Breast epithelium (tissue), 4 donors: ENCODE measurements at regions not wholly inside any gene's neighbourhood (a gene's known extent, or its start where the extent isn't known, plus 50 kb on each side); places are given as distances from the start of the nearest gene placed in this dataset.

Experiments used
- DNase-seq, 2 donors: peaks; one replicate each; pipeline ENCODE4 v3.0.0-alpha.2; 2019; ENCODE audit warnings: low spot score in 2 of 2
- H3K27ac ChIP-seq, 2 donors: fragments of 200-600 bp; sonication (generic) in 1 of 2; one replicate each; pipeline ENCODE4 v1.5.1; 2016 to 2019; ENCODE audit warnings: mild to moderate bottlenecking in 1 of 2
- H3K27me3 ChIP-seq, 2 donors: fragments of 200-600 bp; sonication (generic) in 1 of 2; one replicate each; pipeline versions ENCODE4 v1.5.1 to v1.6.0; 2017 to 2019; ENCODE audit warnings: control low read depth in 1 of 2, mild to moderate bottlenecking in 1 of 2
- H3K36me3 ChIP-seq: fragments of 200-600 bp; one replicate; pipeline ENCODE4 v1.5.1; 2019
- H3K4me1 ChIP-seq, 2 donors: fragments of 200-600 bp; sonication (generic); one replicate each; pipeline ENCODE4 v1.5.1; 2016 to 2019; ENCODE audit warnings: control low read depth in 1 of 2
- H3K4me3 ChIP-seq, 3 donors: fragments of 200-600 bp; sonication (generic); 1 replicate in 2 of 3; 2 replicates in 1 of 3; pipeline ENCODE4 v1.5.1; 2016 to 2019; ENCODE audit warnings: mild to moderate bottlenecking in 3 of 3, moderate library complexity in 2 of 3
- H3K9me3 ChIP-seq, 2 donors: fragments of 200-600 bp; sonication (generic) in 1 of 2; one replicate each; pipeline ENCODE4 v1.5.1; 2016 to 2019; ENCODE audit warnings: control low read depth in 1 of 2
- POLR2A ChIP-seq: fragments of 450-650 bp; IDR thresholded peaks from one replicate; pipeline ENCODE4 v1.6.1; 2016; ENCODE audit warnings: antibody characterized with exemption, mild to moderate bottlenecking, moderate library complexity
- POLR2AphosphoS5 ChIP-seq, 3 donors: sonication (generic); formaldehyde crosslinking; IDR thresholded peaks; one replicate each; pipeline ENCODE4 v1.6.1; 2017; ENCODE audit warnings: antibody characterized with exemption in 3 of 3
- intact Hi-C: fragments of 100-400 bp; cut with DNase I; formaldehyde crosslinking; loops from one replicate; pipeline ENCODE4 v1.15.1; 2023; ENCODE audit warnings: low total_unique reads
- TF ChIP-seq, protein P1 (sequence below), 3 donors: fragments of 450-650 bp; IDR thresholded peaks; one replicate each; pipeline ENCODE4 v1.5.1; 2016 to 2017; ENCODE audit warnings: antibody characterized with exemption in 3 of 3, mild to moderate bottlenecking in 3 of 3, moderate library complexity in 3 of 3

- no peaks in the 10 kb centered on the region for H3K36me3 ChIP-seq
- intact Hi-C loops = no loop called here
- no peaks in the 10 kb centered on the region for H3K27me3 ChIP-seq
- H3K4me3 ChIP-seq = no peak overlapping the region
- no peaks in the 10 kb centered on the region for H3K4me1 ChIP-seq
- TF ChIP-seq, protein P1, sequence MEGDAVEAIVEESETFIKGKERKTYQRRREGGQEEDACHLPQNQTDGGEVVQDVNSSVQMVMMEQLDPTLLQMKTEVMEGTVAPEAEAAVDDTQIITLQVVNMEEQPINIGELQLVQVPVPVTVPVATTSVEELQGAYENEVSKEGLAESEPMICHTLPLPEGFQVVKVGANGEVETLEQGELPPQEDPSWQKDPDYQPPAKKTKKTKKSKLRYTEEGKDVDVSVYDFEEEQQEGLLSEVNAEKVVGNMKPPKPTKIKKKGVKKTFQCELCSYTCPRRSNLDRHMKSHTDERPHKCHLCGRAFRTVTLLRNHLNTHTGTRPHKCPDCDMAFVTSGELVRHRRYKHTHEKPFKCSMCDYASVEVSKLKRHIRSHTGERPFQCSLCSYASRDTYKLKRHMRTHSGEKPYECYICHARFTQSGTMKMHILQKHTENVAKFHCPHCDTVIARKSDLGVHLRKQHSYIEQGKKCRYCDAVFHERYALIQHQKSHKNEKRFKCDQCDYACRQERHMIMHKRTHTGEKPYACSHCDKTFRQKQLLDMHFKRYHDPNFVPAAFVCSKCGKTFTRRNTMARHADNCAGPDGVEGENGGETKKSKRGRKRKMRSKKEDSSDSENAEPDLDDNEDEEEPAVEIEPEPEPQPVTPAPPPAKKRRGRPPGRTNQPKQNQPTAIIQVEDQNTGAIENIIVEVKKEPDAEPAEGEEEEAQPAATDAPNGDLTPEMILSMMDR (IDR thresholded peaks at IDR 0.05) = no peak
- TF ChIP-seq POLR2AphosphoS5 (IDR thresholded peaks at IDR 0.05) (no peak), POLR2A (no peak)
- no peak overlapping the region for H3K27ac ChIP-seq
- H3K9me3 ChIP-seq = no peaks in the 10 kb centered on the region
- no peak for DNase-seq
Measured at GRCh38 chr10:8460626-8461025, 406.1 kb downstream of the GATA3 start.

GRCh38 chr10:8462565-8462964, 408.1 kb downstream of the GATA3 start:
- no peak for DNase-seq
- intact Hi-C loops = no loop called here
- Histone ChIP-seq H3K27me3 (no peaks in the 10 kb centered on the region), H3K4me1 (no peaks in the 10 kb centered on the region), H3K4me3 (no peak overlapping the region), H3K27ac (no peak overlapping the region), H3K9me3 (no peaks in the 10 kb centered on the region), H3K36me3 (no peaks in the 10 kb centered on the region)
- TF ChIP-seq POLR2A (no peak), POLR2AphosphoS5 (IDR thresholded peaks at IDR 0.05) (no peak)
- TF ChIP-seq, protein P1 (IDR thresholded peaks at IDR 0.05) = no peak

- Histone ChIP-seq H3K27ac (no peak overlapping the region), H3K9me3 (no peaks in the 10 kb centered on the region), H3K4me3 (no peak overlapping the region), H3K4me1 (no peaks in the 10 kb centered on the region), H3K36me3 (no peaks in the 10 kb centered on the region), H3K27me3 (no peaks in the 10 kb centered on the region)
- TF ChIP-seq POLR2AphosphoS5 (IDR thresholded peaks at IDR 0.05) (no peak), POLR2A (no peak)
- TF ChIP-seq, protein P1 (IDR thresholded peaks at IDR 0.05) = no peak
- DNase-seq = no peak
- intact Hi-C loops = no loop called here
Measured at GRCh38 chr10:8463853-8464252, 409.4 kb downstream of the GATA3 start.

DNA sequence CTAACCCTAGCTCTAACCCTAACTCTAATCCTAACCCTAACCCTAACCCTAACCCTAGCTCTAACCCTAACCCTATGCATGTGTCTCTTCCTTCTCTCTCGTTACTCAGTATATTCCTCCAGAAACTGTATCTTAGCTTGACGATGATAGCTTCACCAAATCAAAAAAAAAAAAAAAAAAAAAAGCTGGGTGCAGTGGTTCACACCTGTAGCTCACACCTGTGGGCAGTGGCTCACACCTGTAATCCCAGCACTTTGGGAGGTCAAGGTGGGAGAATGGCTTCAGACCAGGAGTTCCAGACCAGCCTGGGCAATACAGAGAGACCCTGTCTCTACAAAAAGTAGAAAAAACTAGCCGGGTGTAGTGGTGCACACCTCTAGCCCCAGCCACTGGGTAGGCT, 414.0 kb downstream of the GATA3 start:
- TF ChIP-seq, protein P1 (IDR thresholded peaks at IDR 0.05) = no peak
- TF ChIP-seq POLR2A = no peak
- TF ChIP-seq POLR2AphosphoS5 (IDR thresholded peaks at IDR 0.05) = no peak
- H3K36me3 ChIP-seq = no peaks in the 10 kb centered on the region
- intact Hi-C loops = no loop called here
- H3K27ac ChIP-seq = no peak overlapping the region
- no peaks in the 10 kb centered on the region for H3K4me1 ChIP-seq
- DNase-seq = no peak
- no peak overlapping the region for H3K4me3 ChIP-seq
- no peaks in the 10 kb centered on the region for H3K27me3 ChIP-seq
- no peaks in the 10 kb centered on the region for H3K9me3 ChIP-seq

DNA sequence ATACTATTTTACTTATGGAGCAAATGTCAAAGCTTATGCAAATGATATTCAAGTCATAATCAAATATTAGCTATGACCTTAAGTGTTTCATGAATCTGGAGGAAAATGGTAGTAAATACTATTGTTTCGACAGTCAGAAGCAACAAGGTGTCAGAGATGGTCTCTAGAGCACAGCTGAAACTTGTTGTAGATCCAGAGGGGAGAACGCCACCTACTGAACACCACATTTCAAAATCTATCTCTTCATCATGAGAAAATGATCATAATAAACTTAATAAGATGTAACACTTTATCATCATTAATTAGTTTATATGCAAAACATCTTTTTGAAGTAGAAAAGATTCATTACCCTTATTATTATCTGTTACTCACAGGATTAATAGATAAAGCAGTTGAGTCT, 418.7 kb downstream of the GATA3 start:
- Histone ChIP-seq H3K27me3 (no peaks in the 10 kb centered on the region), H3K4me1 (no peaks in the 10 kb centered on the region), H3K27ac (no peak overlapping the region), H3K9me3 (peaks cover 4 to 7% of the 10 kb centered on the region in 2 donors), H3K36me3 (no peaks in the 10 kb centered on the region), H3K4me3 (no peak overlapping the region)
- intact Hi-C loops = no loop called here
- no peak for DNase-seq
- no peak for TF ChIP-seq POLR2AphosphoS5 (IDR thresholded peaks at IDR 0.05)
- no peak for TF ChIP-seq POLR2A
- TF ChIP-seq, protein P1 (IDR thresholded peaks at IDR 0.05) = no peak
